ENCODE measurements at regions not wholly inside any gene's neighbourhood (a gene's known extent, or its start where the extent isn't known, plus 50 kb on each side); places are given as distances from the start of the nearest gene placed in this dataset.

GRCh38 chr4:176504118-176504517, 184.4 kb downstream of the SPCS3 start:
- TF ChIP-seq POLR2A (IDR thresholded peaks at IDR 0.05): no peak
- TF ChIP-seq CTCF (IDR thresholded peaks at IDR 0.05): no peak
